ENCODE measurements at regions not wholly inside any gene's neighbourhood (a gene's known extent, or its start where the extent isn't known, plus 50 kb on each side); places are given as distances from the start of the nearest gene placed in this dataset.

DNA sequence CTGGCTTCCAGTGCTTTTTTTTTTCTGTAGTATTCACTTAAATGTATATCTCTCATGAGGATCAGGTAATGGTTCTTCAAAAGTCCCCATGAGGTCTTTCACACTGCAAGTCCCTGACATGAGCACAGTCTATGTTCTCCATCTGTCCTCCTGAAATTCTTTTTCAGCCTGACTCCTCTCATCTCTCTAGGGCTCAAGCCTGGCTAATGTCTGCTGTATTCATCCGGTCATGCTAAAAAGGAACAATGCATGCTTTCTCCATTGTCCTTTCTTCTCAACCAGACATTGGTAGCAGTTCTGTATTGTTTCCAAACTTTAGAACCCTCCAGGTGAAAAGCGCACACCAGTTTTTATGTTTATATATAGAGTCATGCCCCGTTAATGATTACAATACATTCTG, 368.3 kb upstream of the OLFM3 start:
- Histone ChIP-seq H3K4me3 (no peak overlapping the region), H3K4me1 (no peaks in the 10 kb centered on the region), H3K27ac (no peak overlapping the region), H3K27me3 (no peaks in the 10 kb centered on the region), H3K36me3 (no peaks in the 10 kb centered on the region), H3K9me3 (no peaks in the 10 kb centered on the region)
- 79 to 80% methylated on average over 3 of the region's 3 CpGs for WGBS, 2 donors
- DNase-seq (no peak), ATAC-seq (ENCODE audit: low FRiP score in 2 of 2) (no peak)
- TF ChIP-seq POLR2A (IDR thresholded peaks at IDR 0.05) (no peak), EP300 (IDR thresholded peaks at IDR 0.05) (no peak), CTCF (IDR thresholded peaks at IDR 0.05) (no peak), POLR2AphosphoS5 (IDR thresholded peaks at IDR 0.05) (no peak)

- no peak overlapping the region for H3K27ac ChIP-seq
- H3K9me3 ChIP-seq = no peaks in the 10 kb centered on the region
- no peak for DNase-seq
- no peak for ATAC-seq (ENCODE audit: low FRiP score in 2 of 2)
- 90% methylated on average over 5 of the region's 5 CpGs for WGBS, 2 donors
- no peaks in the 10 kb centered on the region for H3K36me3 ChIP-seq
- TF ChIP-seq EP300 (IDR thresholded peaks at IDR 0.05) (no peak), POLR2AphosphoS5 (IDR thresholded peaks at IDR 0.05) (no peak), CTCF (IDR thresholded peaks at IDR 0.05) (no peak), POLR2A (IDR thresholded peaks at IDR 0.05) (no peak)
- H3K27me3 ChIP-seq = no peaks in the 10 kb centered on the region
- H3K4me1 ChIP-seq = no peaks in the 10 kb centered on the region
- H3K4me3 ChIP-seq = no peak overlapping the region
Observed at GRCh38 chr1:102336602-102337001, 339.9 kb upstream of the OLFM3 start.

- Histone ChIP-seq H3K9me3 (no peaks in the 10 kb centered on the region), H3K4me3 (no peak overlapping the region), H3K4me1 (no peaks in the 10 kb centered on the region), H3K27me3 (no peaks in the 10 kb centered on the region), H3K27ac (no peak overlapping the region), H3K36me3 (no peaks in the 10 kb centered on the region)
- ATAC-seq (ENCODE audit: low FRiP score in 2 of 2) (no peak), DNase-seq (no peak)
- no peak for TF ChIP-seq POLR2A (IDR thresholded peaks at IDR 0.05)
- no peak for TF ChIP-seq EP300 (IDR thresholded peaks at IDR 0.05)
- no peak for TF ChIP-seq POLR2AphosphoS5 (IDR thresholded peaks at IDR 0.05)
- TF ChIP-seq CTCF (IDR thresholded peaks at IDR 0.05) = no peak
- WGBS, 2 donors = 82 to 86% methylated on average over 4 of the region's 4 CpGs
Observed at GRCh38 chr1:102318104-102318806, 321.5 kb upstream of the OLFM3 start.

GRCh38 chr1:102315096-102315495, 318.4 kb upstream of the OLFM3 start:
- Histone ChIP-seq H3K27me3 (no peaks in the 10 kb centered on the region), H3K9me3 (no peaks in the 10 kb centered on the region), H3K4me3 (no peak overlapping the region), H3K4me1 (no peaks in the 10 kb centered on the region), H3K27ac (no peak overlapping the region), H3K36me3 (no peaks in the 10 kb centered on the region)
- DNase-seq = no peak
- no peak for ATAC-seq (ENCODE audit: low FRiP score in 2 of 2)
- no peak for TF ChIP-seq POLR2AphosphoS5 (IDR thresholded peaks at IDR 0.05)
- TF ChIP-seq POLR2A (IDR thresholded peaks at IDR 0.05) = no peak
- no peak for TF ChIP-seq EP300 (IDR thresholded peaks at IDR 0.05)
- no peak for TF ChIP-seq CTCF (IDR thresholded peaks at IDR 0.05)

DNA sequence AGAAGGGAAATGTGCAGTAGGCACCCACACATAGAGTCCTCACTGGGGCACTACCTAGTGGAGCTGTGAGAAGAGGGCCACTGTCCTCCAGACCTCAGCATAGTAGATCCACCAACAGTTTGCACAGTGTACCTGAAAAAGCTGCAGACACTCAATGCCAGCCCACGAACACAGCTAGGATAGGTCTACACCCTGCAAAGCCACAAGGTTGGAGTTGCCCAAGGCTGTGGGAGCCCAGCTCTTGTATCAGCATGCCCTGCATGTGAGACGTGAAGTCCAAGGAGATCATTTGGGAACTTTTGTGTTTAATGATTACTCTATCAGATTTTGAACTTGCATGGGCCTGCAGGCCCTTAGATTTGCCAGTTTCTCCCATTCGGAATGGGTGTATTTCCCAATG, 299.4 kb upstream of the OLFM3 start:
- DNase-seq = no peak
- H3K9me3 ChIP-seq = no peaks in the 10 kb centered on the region
- WGBS, 2 donors = 86 to 90% methylated on average over 2 to 3 of the region's 3 CpGs
- no peak for ATAC-seq (ENCODE audit: low FRiP score in 2 of 2)
- no peak overlapping the region for H3K27ac ChIP-seq
- no peak overlapping the region for H3K4me3 ChIP-seq
- no peaks in the 10 kb centered on the region for H3K4me1 ChIP-seq
- no peaks in the 10 kb centered on the region for H3K27me3 ChIP-seq
- H3K36me3 ChIP-seq = no peaks in the 10 kb centered on the region
- TF ChIP-seq CTCF (IDR thresholded peaks at IDR 0.05) = no peak
- TF ChIP-seq POLR2A (IDR thresholded peaks at IDR 0.05) = no peak
- TF ChIP-seq POLR2AphosphoS5 (IDR thresholded peaks at IDR 0.05) = no peak
- no peak for TF ChIP-seq EP300 (IDR thresholded peaks at IDR 0.05)

All from upper lobe of left lung (tissue), 6 donors.